Parathyroid adenoma (tissue), 2 donors: ENCODE measurements at regions not wholly inside any gene's neighbourhood (a gene's known extent, or its start where the extent isn't known, plus 50 kb on each side); places are given as distances from the start of the nearest gene placed in this dataset.

Source experiments
- H2AFZ ChIP-seq: fragments of 300-600 bp; sonication (generic); one replicate; pipeline ENCODE4 v1.7.0; 2017; ENCODE audit warnings: antibody characterized with exemption, mild to moderate bottlenecking
- H3K27ac ChIP-seq: fragments of 300-600 bp; sonication (generic); one replicate; pipeline ENCODE4 v1.7.0; 2017
- H3K27me3 ChIP-seq: fragments of 300-600 bp; sonication (generic); one replicate; pipeline ENCODE4 v1.7.0; 2017; ENCODE audit warnings: low read length; ENCODE audit not compliant: control insufficient read depth, insufficient read depth
- H3K36me3 ChIP-seq: fragments of 300-600 bp; sonication (generic); one replicate; pipeline ENCODE4 v1.7.0; 2017; ENCODE audit warnings: low read length; ENCODE audit not compliant: control insufficient read depth, insufficient read depth
- H3K4me1 ChIP-seq: fragments of 300-600 bp; sonication (generic); one replicate; pipeline ENCODE4 v1.7.0; 2017; ENCODE audit warnings: control low read depth
- H3K4me2 ChIP-seq: fragments of 300-600 bp; sonication (generic); one replicate; pipeline ENCODE4 v1.7.0; 2017; ENCODE audit warnings: low read length
- H3K4me3 ChIP-seq: fragments of 300-600 bp; sonication (generic); one replicate; pipeline ENCODE4 v1.7.0; 2017; ENCODE audit warnings: low read depth, low read length
- H3K79me2 ChIP-seq: fragments of 300-600 bp; sonication (generic); one replicate; pipeline ENCODE4 v1.7.0; 2017; ENCODE audit warnings: control low read depth
- H3K9ac ChIP-seq: fragments of 300-600 bp; sonication (generic); one replicate; pipeline ENCODE4 v1.7.0; 2017; ENCODE audit warnings: mild to moderate bottlenecking
- H3K9me3 ChIP-seq: fragments of 300-600 bp; sonication (generic); one replicate; pipeline ENCODE4 v1.7.0; 2017; ENCODE audit warnings: low read length; ENCODE audit not compliant: control insufficient read depth
- TF ChIP-seq, protein P1 (sequence below): fragments of 300-600 bp; sonication (generic); IDR thresholded peaks from one replicate; pipeline ENCODE4 v1.7.0; 2017; ENCODE audit warnings: antibody characterized with exemption, mild to moderate bottlenecking
- donor health status: primary hyperparathyroidism.

GRCh38 chr16:66070140-66070917 is 296.2 kb upstream of the CDH5 start:
- H3K4me1 ChIP-seq: peaks cover 13% of the 10 kb centered on the region
- TF ChIP-seq, protein P1, sequence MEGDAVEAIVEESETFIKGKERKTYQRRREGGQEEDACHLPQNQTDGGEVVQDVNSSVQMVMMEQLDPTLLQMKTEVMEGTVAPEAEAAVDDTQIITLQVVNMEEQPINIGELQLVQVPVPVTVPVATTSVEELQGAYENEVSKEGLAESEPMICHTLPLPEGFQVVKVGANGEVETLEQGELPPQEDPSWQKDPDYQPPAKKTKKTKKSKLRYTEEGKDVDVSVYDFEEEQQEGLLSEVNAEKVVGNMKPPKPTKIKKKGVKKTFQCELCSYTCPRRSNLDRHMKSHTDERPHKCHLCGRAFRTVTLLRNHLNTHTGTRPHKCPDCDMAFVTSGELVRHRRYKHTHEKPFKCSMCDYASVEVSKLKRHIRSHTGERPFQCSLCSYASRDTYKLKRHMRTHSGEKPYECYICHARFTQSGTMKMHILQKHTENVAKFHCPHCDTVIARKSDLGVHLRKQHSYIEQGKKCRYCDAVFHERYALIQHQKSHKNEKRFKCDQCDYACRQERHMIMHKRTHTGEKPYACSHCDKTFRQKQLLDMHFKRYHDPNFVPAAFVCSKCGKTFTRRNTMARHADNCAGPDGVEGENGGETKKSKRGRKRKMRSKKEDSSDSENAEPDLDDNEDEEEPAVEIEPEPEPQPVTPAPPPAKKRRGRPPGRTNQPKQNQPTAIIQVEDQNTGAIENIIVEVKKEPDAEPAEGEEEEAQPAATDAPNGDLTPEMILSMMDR: no peak
- no peaks in the 10 kb centered on the region for H3K79me2 ChIP-seq
- H2AFZ ChIP-seq: peak overlapping the region; percentile 16
- no peak overlapping the region for H3K9ac ChIP-seq
- no peak overlapping the region for H3K4me3 ChIP-seq
- H3K27me3 ChIP-seq: no peaks in the 10 kb centered on the region
- no peak overlapping the region for H3K27ac ChIP-seq
- H3K4me2 ChIP-seq: no peak overlapping the region
- no peaks in the 10 kb centered on the region for H3K9me3 ChIP-seq
- H3K36me3 ChIP-seq: no peaks in the 10 kb centered on the region

DNA sequence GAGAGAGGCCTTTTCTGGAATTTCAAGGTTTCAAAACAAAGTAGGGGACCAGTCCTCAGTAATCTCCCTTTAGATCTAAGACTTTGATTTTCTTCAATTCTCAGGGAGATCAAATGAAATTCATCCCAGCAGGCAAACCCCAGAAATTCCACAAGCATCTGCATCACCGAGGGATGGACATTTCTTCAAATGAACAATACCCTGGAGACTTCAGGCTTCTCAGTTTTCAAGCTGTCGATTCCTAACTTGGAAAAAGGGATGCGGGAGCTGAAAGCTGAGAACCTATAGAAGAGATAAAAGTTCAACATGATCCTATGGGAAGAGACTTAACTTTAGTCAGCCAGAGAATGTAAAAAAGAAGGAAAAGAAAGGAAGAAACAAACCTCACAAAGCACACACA is 296.9 kb upstream of the CDH5 start:
- TF ChIP-seq, protein P1: no peak
- peaks cover 13% of the 10 kb centered on the region for H3K4me1 ChIP-seq
- no peaks in the 10 kb centered on the region for H3K27me3 ChIP-seq
- no peak overlapping the region for H3K27ac ChIP-seq
- H3K4me3 ChIP-seq: no peak overlapping the region
- no peak overlapping the region for H3K9ac ChIP-seq
- no peaks in the 10 kb centered on the region for H3K79me2 ChIP-seq
- no peak overlapping the region for H2AFZ ChIP-seq
- no peak overlapping the region for H3K4me2 ChIP-seq
- H3K9me3 ChIP-seq: no peaks in the 10 kb centered on the region
- H3K36me3 ChIP-seq: no peaks in the 10 kb centered on the region

GRCh38 chr16:66066404-66066803 is 300.1 kb upstream of the CDH5 start:
- Histone ChIP-seq H3K4me2 (no peak overlapping the region), H3K9me3 (no peaks in the 10 kb centered on the region), H3K9ac (no peak overlapping the region), H2AFZ (peak overlapping the region; percentile 35), H3K79me2 (no peaks in the 10 kb centered on the region), H3K27ac (peak overlapping the region; percentile 20), H3K4me1 (peaks cover 13% of the 10 kb centered on the region), H3K36me3 (no peaks in the 10 kb centered on the region), H3K27me3 (no peaks in the 10 kb centered on the region), H3K4me3 (no peak overlapping the region)
- TF ChIP-seq, protein P1: no peak

DNA sequence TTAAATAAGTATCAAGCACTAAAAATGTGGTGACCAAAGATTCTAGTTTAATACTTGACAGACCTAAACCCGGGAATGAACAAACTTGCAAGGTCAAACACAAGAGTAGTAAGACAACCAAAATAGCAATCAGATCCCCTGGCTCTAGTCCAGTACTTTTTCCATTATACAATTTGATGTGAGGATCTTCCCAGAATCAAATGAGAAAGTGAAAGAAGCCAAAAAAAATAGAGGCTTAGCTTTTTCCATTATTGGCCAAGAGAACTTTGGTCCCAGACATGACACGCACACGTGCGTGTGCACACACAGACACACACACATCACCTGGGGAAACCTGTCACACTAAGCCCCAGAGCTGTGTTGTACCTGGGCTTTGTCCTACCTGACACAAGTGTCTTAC is 300.6 kb upstream of the CDH5 start:
- Histone ChIP-seq H3K27ac (peak overlapping the region; percentile 20), H3K9me3 (no peaks in the 10 kb centered on the region), H3K4me1 (peaks cover 13% of the 10 kb centered on the region), H2AFZ (no peak overlapping the region), H3K4me2 (no peak overlapping the region), H3K9ac (no peak overlapping the region), H3K36me3 (no peaks in the 10 kb centered on the region), H3K79me2 (no peaks in the 10 kb centered on the region), H3K4me3 (no peak overlapping the region), H3K27me3 (no peaks in the 10 kb centered on the region)
- TF ChIP-seq, protein P1: no peak
